Suprapubic skin (tissue), 3 donors: ENCODE measurements at regions not wholly inside any gene's neighbourhood (a gene's known extent, or its start where the extent isn't known, plus 50 kb on each side); places are given as distances from the start of the nearest gene placed in this dataset.

Experiments
- POLR2A ChIP-seq, 2 donors: fragments of 450-650 bp; IDR thresholded peaks; one replicate each; pipeline ENCODE4 v1.6.1; 2017; ENCODE audit warnings: antibody characterized with exemption in 2 of 2, mild to moderate bottlenecking in 2 of 2, moderate library complexity in 2 of 2
- TF ChIP-seq, protein P1 (sequence below), 2 donors: fragments of 200-600 bp in 1 of 2; fragments of 450-650 bp in 1 of 2; sonication (generic) in 1 of 2; IDR thresholded peaks; one replicate each; pipeline ENCODE4 v1.5.1; 2016 to 2019; ENCODE audit warnings: antibody characterized with exemption in 2 of 2, mild to moderate bottlenecking in 1 of 2, moderate library complexity in 1 of 2

- TF ChIP-seq, protein P1, sequence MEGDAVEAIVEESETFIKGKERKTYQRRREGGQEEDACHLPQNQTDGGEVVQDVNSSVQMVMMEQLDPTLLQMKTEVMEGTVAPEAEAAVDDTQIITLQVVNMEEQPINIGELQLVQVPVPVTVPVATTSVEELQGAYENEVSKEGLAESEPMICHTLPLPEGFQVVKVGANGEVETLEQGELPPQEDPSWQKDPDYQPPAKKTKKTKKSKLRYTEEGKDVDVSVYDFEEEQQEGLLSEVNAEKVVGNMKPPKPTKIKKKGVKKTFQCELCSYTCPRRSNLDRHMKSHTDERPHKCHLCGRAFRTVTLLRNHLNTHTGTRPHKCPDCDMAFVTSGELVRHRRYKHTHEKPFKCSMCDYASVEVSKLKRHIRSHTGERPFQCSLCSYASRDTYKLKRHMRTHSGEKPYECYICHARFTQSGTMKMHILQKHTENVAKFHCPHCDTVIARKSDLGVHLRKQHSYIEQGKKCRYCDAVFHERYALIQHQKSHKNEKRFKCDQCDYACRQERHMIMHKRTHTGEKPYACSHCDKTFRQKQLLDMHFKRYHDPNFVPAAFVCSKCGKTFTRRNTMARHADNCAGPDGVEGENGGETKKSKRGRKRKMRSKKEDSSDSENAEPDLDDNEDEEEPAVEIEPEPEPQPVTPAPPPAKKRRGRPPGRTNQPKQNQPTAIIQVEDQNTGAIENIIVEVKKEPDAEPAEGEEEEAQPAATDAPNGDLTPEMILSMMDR (IDR thresholded peaks at IDR 0.05), result no peak
- TF ChIP-seq POLR2A (IDR thresholded peaks at IDR 0.05), result no peak
Observed at GRCh38 chr10:130750441-130750840, 561.1 kb downstream of the TCERG1L start.
